GM23338 (cell line): ENCODE measurements at regions not wholly inside any gene's neighbourhood (a gene's known extent, or its start where the extent isn't known, plus 50 kb on each side); places are given as distances from the start of the nearest gene placed in this dataset.

Experiments used
- ATAC-seq: fragments of 200-7000 bp; cut with Tn5 transposase; 3 replicates; pipeline ENCODE4 v1.9.1; 2020
- DNase-seq: peaks from one replicate; pipeline ENCODE4 v3.0.0-alpha.2; 2015; ENCODE audit warnings: low spot score
- H2AFZ ChIP-seq: fragments of 200-600 bp; sonication (generic); 2 replicates; pipeline ENCODE4 v1.8.0; 2016; ENCODE audit warnings: antibody characterized with exemption, mild to moderate bottlenecking, moderate library complexity
- H3F3A ChIP-seq: fragments of 200-600 bp; sonication (generic); replicated peaks from 2 replicates; pipeline ENCODE4 v1.8.0; 2017; ENCODE audit warnings: antibody characterized with exemption, mixed run types, low read depth
- H3K27ac ChIP-seq: fragments of 200-600 bp; sonication (generic); 2 replicates; pipeline ENCODE4 v1.6.1; 2016; ENCODE audit warnings: low read depth
- H3K27me3 ChIP-seq: fragments of 200-600 bp; sonication (generic); 2 replicates; pipeline ENCODE4 v1.8.0; 2016; ENCODE audit warnings: mild to moderate bottlenecking, mixed run types, moderate library complexity; ENCODE audit not compliant: insufficient read depth
- H3K36me3 ChIP-seq: fragments of 200-600 bp; sonication (generic); 2 replicates; pipeline ENCODE4 v1.8.0; 2016; ENCODE audit warnings: mild to moderate bottlenecking; ENCODE audit not compliant: insufficient read depth
- H3K4me1 ChIP-seq: fragments of 200-600 bp; sonication (generic); 2 replicates; pipeline ENCODE4 v1.8.0; 2016; ENCODE audit warnings: mild to moderate bottlenecking, moderate library complexity; ENCODE audit not compliant: insufficient read depth
- H3K4me2 ChIP-seq: fragments of 200-600 bp; sonication (generic); 2 replicates; pipeline ENCODE4 v1.7.1; 2017; ENCODE audit warnings: mixed run types
- H3K4me3 ChIP-seq: fragments of 200-600 bp; sonication (generic); 2 replicates; pipeline ENCODE4 v1.6.1; 2016; ENCODE audit warnings: mixed run types
- H3K79me2 ChIP-seq: fragments of 200-600 bp; sonication (generic); replicated peaks from 2 replicates; pipeline ENCODE4 v1.8.0; 2017; ENCODE audit warnings: mild to moderate bottlenecking; ENCODE audit not compliant: insufficient read depth
- H3K9me2 ChIP-seq: fragments of 200-600 bp; sonication (generic); 2 replicates; pipeline ENCODE4 v1.8.0; 2017; ENCODE audit not compliant: insufficient read depth
- H4K20me1 ChIP-seq: fragments of 200-600 bp; sonication (generic); replicated peaks from 2 replicates; pipeline ENCODE4 v1.8.0; 2017; ENCODE audit warnings: mild to moderate bottlenecking; ENCODE audit not compliant: insufficient read depth
- H3K27ac Mint-ChIP-seq: 2 replicates; pipeline ENCODE4 v1.8.0; 2020; ENCODE audit warnings: inconsistent platforms, mild to moderate bottlenecking, moderate library complexity, mixed read lengths
- H3K27me3 Mint-ChIP-seq: 3 replicates; pipeline ENCODE4 v1.8.0; 2022; ENCODE audit warnings: low read depth, mild to moderate bottlenecking, moderate library complexity, mixed read lengths, inconsistent platforms; ENCODE audit not compliant: insufficient read depth, poor library complexity
- H3K36me3 Mint-ChIP-seq: 3 replicates; pipeline ENCODE4 v1.8.0; 2021; ENCODE audit warnings: low read depth, mild to moderate bottlenecking, inconsistent platforms, moderate library complexity, mixed read lengths
- H3K4me1 Mint-ChIP-seq: 3 replicates; pipeline ENCODE4 v1.8.0; 2020; ENCODE audit warnings: mild to moderate bottlenecking, inconsistent platforms, mixed read lengths
- H3K4me3 Mint-ChIP-seq: 3 replicates; pipeline ENCODE4 v1.8.0; 2021; ENCODE audit warnings: moderate library complexity, mild to moderate bottlenecking, inconsistent platforms, mixed read lengths
- H3K9me3 Mint-ChIP-seq: 3 replicates; pipeline ENCODE4 v1.8.0; 2020; ENCODE audit warnings: moderate library complexity, mild to moderate bottlenecking, inconsistent platforms, mixed read lengths
- CREB1 ChIP-seq: fragments of 250-450 bp; sonication (Bioruptor Pico); IDR thresholded peaks from 2 replicates; pipeline ENCODE4 v1.5.0; 2020; ENCODE audit warnings: low read depth, mild to moderate bottlenecking, moderate library complexity
- ETS1 ChIP-seq: IDR thresholded peaks from 2 replicates; pipeline ENCODE4 v1.6.1; 2016; ENCODE audit warnings: antibody characterized with exemption
- EZH2 ChIP-seq: fragments of 200-600 bp; sonication (generic); IDR thresholded peaks from one replicate; pipeline ENCODE4 v1.8.0; 2017; ENCODE audit warnings: antibody characterized with exemption, mild to moderate bottlenecking, low read depth; ENCODE audit not compliant: unreplicated experiment
- JUNB ChIP-seq: IDR thresholded peaks from one replicate; pipeline ENCODE4 v1.6.1; 2016; ENCODE audit warnings: antibody characterized with exemption; ENCODE audit not compliant: unreplicated experiment
- NANOG ChIP-seq: IDR thresholded peaks from 2 replicates; pipeline ENCODE4 v1.6.1; 2016; ENCODE audit warnings: antibody characterized with exemption, borderline replicate concordance
- POLR2AphosphoS5 ChIP-seq: IDR thresholded peaks from 2 replicates; pipeline ENCODE4 v1.6.1; 2016; ENCODE audit warnings: antibody characterized with exemption, low read depth
- REST ChIP-seq: IDR thresholded peaks from one replicate; pipeline ENCODE4 v1.6.1; 2018; ENCODE audit warnings: antibody characterized with exemption; ENCODE audit not compliant: unreplicated experiment
- STAT1 ChIP-seq: IDR thresholded peaks from one replicate; pipeline ENCODE4 v1.6.1; 2016; ENCODE audit warnings: antibody characterized with exemption; ENCODE audit not compliant: unreplicated experiment
- ZNF114 ChIP-seq: fragments of 250-450 bp; sonication (Bioruptor Pico); IDR thresholded peaks from 2 replicates; pipeline ENCODE4 v1.5.0; 2020; ENCODE audit warnings: mild to moderate bottlenecking, moderate library complexity
- ZNF331 ChIP-seq: fragments of 250-450 bp; sonication (Bioruptor Pico); IDR thresholded peaks from 2 replicates; pipeline ENCODE4 v1.5.0; 2020; ENCODE audit warnings: low read depth, mild to moderate bottlenecking, moderate library complexity
- ZNF462 ChIP-seq: fragments of 250-450 bp; sonication (Bioruptor Pico); IDR thresholded peaks from 2 replicates; pipeline ENCODE4 v1.5.0; 2020; ENCODE audit warnings: mild to moderate bottlenecking, moderate library complexity

- Histone ChIP-seq H3K79me2 (no peaks in the 10 kb centered on the region), H3K4me2 (no peak overlapping the region), H4K20me1 (no peaks in the 10 kb centered on the region), H3K27ac (no peak overlapping the region), H3K27me3 (no peaks in the 10 kb centered on the region), H3K36me3 (no peaks in the 10 kb centered on the region), H3K4me3 (no peak overlapping the region), H3K4me1 (no peaks in the 10 kb centered on the region), H2AFZ (no peak overlapping the region), H3K9me2 (no peaks in the 10 kb centered on the region), H3F3A (no peaks in the 10 kb centered on the region)
- TF ChIP-seq POLR2AphosphoS5 (no peak), ZNF114 (CRISPR knock-in tag) (no peak), ZNF462 (CRISPR knock-in tag) (no peak), ETS1 (no peak), ZNF331 (CRISPR knock-in tag) (no peak), NANOG (no peak), CREB1 (CRISPR knock-in tag) (no peak), REST (no peak), JUNB (no peak), STAT1 (no peak), EZH2 (no peak)
- no peak overlapping the region for H3K27ac Mint-ChIP-seq
- peaks cover 3% of the 10 kb centered on the region; the same call in 2 of the 3 replicates for H3K4me1 Mint-ChIP-seq
- peaks cover 2% of the 10 kb centered on the region for H3K27me3 Mint-ChIP-seq
- no peaks in the 10 kb centered on the region; the same call in 2 of the 3 replicates for H3K9me3 Mint-ChIP-seq
- H3K36me3 Mint-ChIP-seq = no peaks in the 10 kb centered on the region
- H3K4me3 Mint-ChIP-seq = no peak overlapping the region
- DNase-seq (no peak), ATAC-seq (no peak)
Observed at GRCh38 chr10:120368338-120368737, 88.7 kb upstream of the PLPP4 start.
